GM21576 (cell line): ENCODE measurements at regions not wholly inside any gene's neighbourhood (a gene's known extent, or its start where the extent isn't known, plus 50 kb on each side); places are given as distances from the start of the nearest gene placed in this dataset.
"Not testable (repeated sequence)": the region's sequence is repeated elsewhere in the genome, so short reads cannot be mapped to it uniquely, and the experiment has no call there.

Source experiments
- ATAC-seq: cut with Tn5 transposase; IDR thresholded peaks from one replicate; pipeline ENCODE4 v1.9.1; 2021; ENCODE audit warnings: mild to moderate bottlenecking, moderate library complexity; ENCODE audit not compliant: unreplicated experiment

- ATAC-seq, result no peak
These were observed 387.1 kb upstream of the PAPPA start for GRCh38 chr9:115766370-115766955.

GRCh38 chr9:115770521-115770920 lies 383.1 kb upstream of the PAPPA start:
- no peak for ATAC-seq

GRCh38 chr9:115775659-115776058 lies 377.9 kb upstream of the PAPPA start:
- ATAC-seq, result no peak

- no peak for ATAC-seq
These were observed 376.0 kb upstream of the PAPPA start for GRCh38 chr9:115777610-115778009.

- ATAC-seq, result no peak
These were observed 372.4 kb upstream of the PAPPA start for GRCh38 chr9:115781070-115781736.

GRCh38 chr9:115786321-115786720 lies 367.3 kb upstream of the PAPPA start:
- no peak for ATAC-seq

- ATAC-seq, result no peak
These were observed 363.1 kb upstream of the PAPPA start for GRCh38 chr9:115790520-115790919.

GRCh38 chr9:115794921-115795475 lies 358.6 kb upstream of the PAPPA start:
- ATAC-seq, result no peak

GRCh38 chr9:115799734-115800133 lies 353.9 kb upstream of the PAPPA start:
- no peak for ATAC-seq

GRCh38 chr9:115804206-115804605 lies 349.4 kb upstream of the PAPPA start:
- ATAC-seq, result no peak

- no peak for ATAC-seq
These were observed 345.5 kb upstream of the PAPPA start for GRCh38 chr9:115808108-115808507.

- no peak for ATAC-seq
These were observed 344.9 kb upstream of the PAPPA start for GRCh38 chr9:115808695-115809094.

GRCh38 chr9:115810166-115810565 lies 343.4 kb upstream of the PAPPA start:
- ATAC-seq, result no peak

GRCh38 chr9:115814081-115814480 lies 339.5 kb upstream of the PAPPA start:
- ATAC-seq, result no peak

- no peak for ATAC-seq
These were observed 337.8 kb upstream of the PAPPA start for GRCh38 chr9:115815786-115816185.

GRCh38 chr9:115818651-115819050 lies 334.9 kb upstream of the PAPPA start:
- ATAC-seq, result not testable (repeated sequence)

- no peak for ATAC-seq
These were observed 321.6 kb upstream of the PAPPA start for GRCh38 chr9:115832031-115832430.

- ATAC-seq, result no peak
These were observed 316.0 kb upstream of the PAPPA start for GRCh38 chr9:115837618-115838017.

GRCh38 chr9:115838417-115838816 lies 315.2 kb upstream of the PAPPA start:
- ATAC-seq, result no peak

- not testable (repeated sequence) for ATAC-seq
These were observed 309.2 kb upstream of the PAPPA start for GRCh38 chr9:115844433-115844832.

GRCh38 chr9:115845648-115846312 lies 307.8 kb upstream of the PAPPA start:
- no peak for ATAC-seq

- ATAC-seq, result no peak
These were observed 306.4 kb upstream of the PAPPA start for GRCh38 chr9:115847216-115847615.
